22Rv1 (cell line): ENCODE measurements at regions not wholly inside any gene's neighbourhood (a gene's known extent, or its start where the extent isn't known, plus 50 kb on each side); places are given as distances from the start of the nearest gene placed in this dataset.

Experiments used
- H3K27ac ChIP-seq: fragments of 450-650 bp; 2 replicates; pipeline ENCODE4 v1.5.1; 2017
- ZFX ChIP-seq: fragments of 450-650 bp; IDR thresholded peaks from 2 replicates; pipeline ENCODE4 v1.6.1; 2017; ENCODE audit warnings: antibody characterized with exemption, borderline replicate concordance
- TF ChIP-seq, protein P1 (sequence below): fragments of 450-650 bp; IDR thresholded peaks from 2 replicates; pipeline ENCODE4 v1.5.1; 2017; ENCODE audit warnings: mild to moderate bottlenecking

DNA sequence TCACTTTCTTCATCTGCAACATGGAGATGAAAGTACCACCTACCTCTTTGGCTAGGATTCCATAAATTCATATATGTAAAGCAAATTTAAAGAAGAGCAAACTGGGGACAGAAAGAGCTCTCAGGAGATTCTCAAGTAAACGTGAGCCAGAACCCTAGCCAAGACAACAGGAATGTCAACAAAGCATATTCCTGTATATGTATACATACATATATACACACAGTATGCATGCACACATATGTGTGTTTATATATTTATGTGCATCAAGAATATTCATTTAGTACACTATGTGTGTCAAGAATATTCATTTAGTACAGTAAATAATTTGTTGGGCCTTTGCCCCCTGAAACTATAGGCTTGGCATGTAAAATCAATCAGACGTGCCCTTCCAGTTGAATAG lies 574.4 kb upstream of the KLHL29 start:
- TF ChIP-seq, protein P1, sequence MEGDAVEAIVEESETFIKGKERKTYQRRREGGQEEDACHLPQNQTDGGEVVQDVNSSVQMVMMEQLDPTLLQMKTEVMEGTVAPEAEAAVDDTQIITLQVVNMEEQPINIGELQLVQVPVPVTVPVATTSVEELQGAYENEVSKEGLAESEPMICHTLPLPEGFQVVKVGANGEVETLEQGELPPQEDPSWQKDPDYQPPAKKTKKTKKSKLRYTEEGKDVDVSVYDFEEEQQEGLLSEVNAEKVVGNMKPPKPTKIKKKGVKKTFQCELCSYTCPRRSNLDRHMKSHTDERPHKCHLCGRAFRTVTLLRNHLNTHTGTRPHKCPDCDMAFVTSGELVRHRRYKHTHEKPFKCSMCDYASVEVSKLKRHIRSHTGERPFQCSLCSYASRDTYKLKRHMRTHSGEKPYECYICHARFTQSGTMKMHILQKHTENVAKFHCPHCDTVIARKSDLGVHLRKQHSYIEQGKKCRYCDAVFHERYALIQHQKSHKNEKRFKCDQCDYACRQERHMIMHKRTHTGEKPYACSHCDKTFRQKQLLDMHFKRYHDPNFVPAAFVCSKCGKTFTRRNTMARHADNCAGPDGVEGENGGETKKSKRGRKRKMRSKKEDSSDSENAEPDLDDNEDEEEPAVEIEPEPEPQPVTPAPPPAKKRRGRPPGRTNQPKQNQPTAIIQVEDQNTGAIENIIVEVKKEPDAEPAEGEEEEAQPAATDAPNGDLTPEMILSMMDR, result no peak
- TF ChIP-seq ZFX, result no peak
- H3K27ac ChIP-seq, result no peak overlapping the region

DNA sequence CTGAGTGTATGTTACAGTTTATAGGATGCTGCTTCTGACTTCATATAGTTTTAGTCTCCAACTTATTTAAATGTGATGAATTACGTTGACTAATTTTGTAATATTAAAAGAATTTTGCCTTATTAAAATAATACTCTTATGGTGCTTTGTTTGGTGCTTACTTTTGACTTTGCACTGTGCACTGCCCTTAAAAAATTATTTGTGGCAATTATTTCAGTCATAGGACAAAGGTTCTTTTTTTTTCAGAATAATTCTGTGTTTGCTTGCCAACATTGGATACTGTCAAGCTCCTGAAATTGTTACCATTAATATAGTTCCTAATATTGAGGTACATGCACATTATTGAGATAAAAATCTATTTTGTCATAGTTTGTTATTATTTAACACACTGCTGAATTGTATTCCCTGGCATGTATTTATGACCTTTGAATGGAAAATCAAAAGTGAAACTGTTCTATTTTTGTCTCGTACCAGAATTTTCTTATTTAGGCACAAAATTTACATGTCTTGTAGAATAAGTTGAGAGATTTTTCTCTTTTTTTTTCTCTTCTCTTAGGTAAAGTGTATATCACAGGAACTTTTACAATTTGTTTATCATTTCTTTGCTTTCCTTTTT lies 572.8 kb upstream of the KLHL29 start:
- TF ChIP-seq, protein P1, result no peak
- no peak for TF ChIP-seq ZFX
- no peak overlapping the region for H3K27ac ChIP-seq

DNA sequence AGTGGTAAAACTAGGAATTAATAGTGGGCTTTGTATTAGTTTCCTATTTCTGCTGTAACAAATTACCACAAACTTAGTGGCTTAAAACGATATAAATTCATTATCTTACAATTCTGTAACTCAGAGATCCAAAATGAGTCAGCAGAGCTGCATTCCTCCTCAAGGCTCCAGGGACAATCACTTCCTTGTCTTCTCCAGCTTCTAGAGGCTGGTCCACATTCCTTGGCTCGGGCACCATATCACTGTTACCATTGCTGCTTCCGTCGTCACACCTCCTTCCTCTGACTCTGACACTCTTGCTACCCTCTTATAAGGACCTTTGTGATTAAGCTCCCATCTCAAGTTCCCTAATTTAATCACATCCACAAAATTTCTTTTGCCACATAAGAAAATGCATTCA lies 567.8 kb upstream of the KLHL29 start:
- TF ChIP-seq, protein P1, result no peak
- no peak for TF ChIP-seq ZFX
- no peak overlapping the region for H3K27ac ChIP-seq

DNA sequence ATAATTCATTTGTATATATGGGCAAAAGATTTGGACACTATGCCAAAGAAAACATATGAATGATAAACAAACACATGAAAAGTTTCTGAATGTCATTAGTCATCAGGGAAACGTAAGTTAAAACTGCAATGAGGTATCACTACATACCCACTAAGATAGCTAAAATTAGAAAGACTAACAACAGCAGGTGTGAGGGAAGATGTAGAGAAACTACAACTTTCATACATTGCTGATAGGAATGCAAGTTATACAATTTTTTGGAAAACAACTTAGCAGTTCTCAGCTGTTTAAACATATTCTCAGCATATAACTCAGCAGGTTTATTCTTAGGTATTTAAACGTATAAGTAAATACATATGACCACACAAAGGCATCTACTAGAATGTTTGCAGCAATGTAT lies 563.5 kb upstream of the KLHL29 start:
- H3K27ac ChIP-seq, result no peak overlapping the region
- TF ChIP-seq, protein P1, result no peak

DNA sequence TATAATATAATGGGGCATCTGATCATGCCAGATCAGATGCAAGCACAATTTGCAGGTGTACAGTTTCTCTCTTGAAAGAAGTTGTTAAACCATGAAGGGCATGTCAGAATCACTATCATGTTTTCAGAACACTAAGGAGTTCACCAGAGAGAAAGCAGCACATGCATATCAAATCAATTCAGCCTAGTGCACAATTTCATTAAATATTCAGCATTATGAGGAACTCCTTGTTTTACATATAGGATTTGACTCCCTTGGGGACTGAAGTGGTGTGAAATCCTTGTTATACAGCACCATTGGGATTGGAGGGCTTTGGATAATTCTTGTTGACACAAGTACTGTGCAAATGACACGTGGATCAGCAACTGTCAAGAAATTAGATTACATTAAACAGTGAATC lies 562.1 kb upstream of the KLHL29 start:
- no peak for TF ChIP-seq ZFX
- TF ChIP-seq, protein P1, result no peak
- no peak overlapping the region for H3K27ac ChIP-seq

DNA sequence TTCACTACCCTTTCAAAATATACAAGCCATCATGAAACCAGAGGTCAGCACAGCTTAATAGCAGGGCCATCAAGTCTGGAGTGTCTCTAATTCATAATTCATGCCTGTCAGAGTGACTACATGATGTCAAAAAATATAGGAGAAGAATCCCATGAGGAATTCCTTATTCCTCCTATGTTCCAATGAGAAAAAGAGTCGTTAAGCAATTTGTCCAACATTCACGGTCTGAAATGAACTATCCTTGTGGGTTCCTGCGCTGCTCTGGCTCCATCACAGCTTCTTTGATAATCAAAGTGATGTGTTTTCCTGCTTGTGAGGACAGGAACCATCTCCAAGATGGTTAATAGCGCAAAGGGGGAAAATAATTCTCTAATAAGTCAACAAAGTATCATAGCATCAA lies 560.4 kb upstream of the KLHL29 start:
- H3K27ac ChIP-seq, result no peak overlapping the region
- no peak for TF ChIP-seq ZFX
- TF ChIP-seq, protein P1, result no peak

DNA sequence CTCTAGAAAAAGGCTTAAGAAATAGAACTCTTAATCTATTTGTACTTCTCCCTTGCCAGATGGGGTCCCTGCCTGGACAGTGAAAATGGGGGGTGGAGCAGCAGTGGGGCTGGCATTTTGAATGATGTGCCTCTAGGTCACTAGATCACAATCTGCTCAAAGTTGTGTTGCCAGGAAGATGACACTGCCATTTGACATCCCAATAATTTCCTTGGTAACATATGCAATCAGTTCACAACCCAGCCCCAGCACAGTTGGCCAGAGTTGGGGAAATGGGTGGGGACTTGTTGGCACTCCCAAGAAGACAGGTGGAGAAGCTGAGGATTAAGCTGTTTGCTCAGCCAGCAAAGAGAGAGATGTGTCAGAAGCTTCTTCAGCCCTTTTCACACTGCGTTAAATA lies 558.3 kb upstream of the KLHL29 start:
- H3K27ac ChIP-seq, result no peak overlapping the region
- TF ChIP-seq, protein P1, result no peak
- no peak for TF ChIP-seq ZFX
